Spleen (tissue), 7 donors: ENCODE measurements at regions not wholly inside any gene's neighbourhood (a gene's known extent, or its start where the extent isn't known, plus 50 kb on each side); places are given as distances from the start of the nearest gene placed in this dataset.

ENCODE experiments used
- POLR2A ChIP-seq, 3 donors: fragments of 450-650 bp; IDR thresholded peaks; one replicate each; pipeline ENCODE4 v1.5.1; 2017; ENCODE audit warnings: antibody characterized with exemption in 3 of 3, mild to moderate bottlenecking in 1 of 3
- POLR2AphosphoS5 ChIP-seq, 3 donors: sonication (generic); formaldehyde crosslinking; IDR thresholded peaks; one replicate each; pipeline ENCODE4 v1.5.1; 2017; ENCODE audit warnings: antibody characterized with exemption in 3 of 3
- TF ChIP-seq, protein P1 (sequence below), 11 experiments: fragments of 200-600 bp in 7 of 11; fragments of 450-650 bp in 4 of 11; sonication (generic) in 4 of 11; IDR thresholded peaks in 8 of 11; conservative IDR thresholded peaks in 3 of 11; 1 replicate in 7 of 11; 2 replicates in 4 of 11; pipeline versions ENCODE4 v1.4.0 to v1.8.0; 2016 to 2021; ENCODE audit warnings: antibody characterized with exemption in 11 of 11, inconsistent platforms in 4 of 11, mild to moderate bottlenecking in 1 of 11
- donor health status: DM: no; HTN: no; CAD: no; lungs with moderate emphysema.
- donor health status: DM: no; HTN: no; CAD: no.
- donor health status: DM: no; HTN: no; CAD: no.

DNA sequence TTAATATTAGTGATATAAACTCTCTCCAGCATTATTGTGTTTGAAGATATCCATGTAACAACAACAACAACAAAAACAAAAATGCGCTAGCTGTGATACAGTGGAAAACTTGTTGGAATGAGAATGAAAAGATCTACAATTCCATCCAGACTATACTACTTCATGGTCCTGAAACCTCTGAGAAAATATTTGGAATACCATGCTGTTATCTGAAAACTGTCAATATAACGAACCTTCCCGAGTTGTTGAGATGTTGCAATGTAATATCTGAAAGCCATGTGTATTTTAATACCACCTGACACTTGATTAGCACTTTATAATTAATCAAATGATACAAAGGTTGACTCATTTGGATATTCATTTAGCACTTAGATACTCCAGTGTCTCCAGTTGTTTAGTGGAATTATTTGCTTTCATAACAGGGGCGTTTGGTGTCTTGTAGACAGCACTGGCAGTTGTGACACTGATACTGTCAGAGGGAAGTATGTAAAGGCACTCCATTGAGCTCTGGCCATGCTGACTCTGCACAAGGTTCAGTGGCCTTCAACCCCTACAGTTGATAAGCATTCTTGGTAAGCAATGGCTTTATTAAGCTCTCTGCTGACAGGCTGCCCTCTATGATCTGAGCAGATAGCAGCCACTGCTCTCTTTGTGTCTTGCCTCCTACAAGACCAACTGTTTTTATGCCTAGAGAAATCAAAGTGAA, 447.1 kb upstream of the SEL1L start:
- TF ChIP-seq POLR2A (IDR thresholded peaks at IDR 0.05): no peak
- TF ChIP-seq, protein P1, sequence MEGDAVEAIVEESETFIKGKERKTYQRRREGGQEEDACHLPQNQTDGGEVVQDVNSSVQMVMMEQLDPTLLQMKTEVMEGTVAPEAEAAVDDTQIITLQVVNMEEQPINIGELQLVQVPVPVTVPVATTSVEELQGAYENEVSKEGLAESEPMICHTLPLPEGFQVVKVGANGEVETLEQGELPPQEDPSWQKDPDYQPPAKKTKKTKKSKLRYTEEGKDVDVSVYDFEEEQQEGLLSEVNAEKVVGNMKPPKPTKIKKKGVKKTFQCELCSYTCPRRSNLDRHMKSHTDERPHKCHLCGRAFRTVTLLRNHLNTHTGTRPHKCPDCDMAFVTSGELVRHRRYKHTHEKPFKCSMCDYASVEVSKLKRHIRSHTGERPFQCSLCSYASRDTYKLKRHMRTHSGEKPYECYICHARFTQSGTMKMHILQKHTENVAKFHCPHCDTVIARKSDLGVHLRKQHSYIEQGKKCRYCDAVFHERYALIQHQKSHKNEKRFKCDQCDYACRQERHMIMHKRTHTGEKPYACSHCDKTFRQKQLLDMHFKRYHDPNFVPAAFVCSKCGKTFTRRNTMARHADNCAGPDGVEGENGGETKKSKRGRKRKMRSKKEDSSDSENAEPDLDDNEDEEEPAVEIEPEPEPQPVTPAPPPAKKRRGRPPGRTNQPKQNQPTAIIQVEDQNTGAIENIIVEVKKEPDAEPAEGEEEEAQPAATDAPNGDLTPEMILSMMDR (IDR thresholded peaks at IDR 0.05 in 8 of 11, conservative IDR thresholded peaks at IDR 0.05 in 3 of 11): no peak
- TF ChIP-seq POLR2AphosphoS5 (IDR thresholded peaks at IDR 0.05): no peak
